GM12878 (cell line): ENCODE measurements at regions not wholly inside any gene's neighbourhood (a gene's known extent, or its start where the extent isn't known, plus 50 kb on each side); places are given as distances from the start of the nearest gene placed in this dataset.

Experiments used
- ATAC-seq: fragments of 200-7000 bp; cut with Tn5 transposase; 3 replicates; pipeline ENCODE4 v1.9.1; 2020; ENCODE audit warnings: mild to moderate bottlenecking, moderate library complexity
- BruUV-seq: library from RNA; stranded (reverse); fragments of 400-500 nt; replicated peaks from 2 replicates; lab custom pipeline; 2021; lab: Mats Ljungman, UMichigan
- CTCF ChIA-PET: fragments of 300-600 bp; sonication (Branson Sonifier 250); formaldehyde crosslinking; extraction: SDS; loops from one replicate; lab custom pipeline; 2021; ENCODE audit warnings: inconsistent platforms; lab: Yijun Ruan, JAX
- POLR2A ChIA-PET: fragments of 350-600 bp; formaldehyde crosslinking; extraction: SDS; loops from one replicate; lab custom pipeline; 2021; ENCODE audit warnings: inconsistent platforms; lab: Charles Lee
- RAD21 ChIA-PET: fragments of 300-600 bp; sonication (Branson Sonifier 250); formaldehyde crosslinking; loops from one replicate; lab custom pipeline; 2023; ENCODE audit warnings: antibody characterized with exemption; ENCODE audit not compliant: unreplicated experiment; lab: Charles Lee
- SMC1A ChIA-PET: fragments of 300-600 bp; sonication (Branson Sonifier 250); formaldehyde crosslinking; loops from one replicate; lab custom pipeline; 2023; ENCODE audit not compliant: unreplicated experiment, uncharacterized antibody; lab: Charles Lee
- DNase-seq: peaks from one replicate; pipeline ENCODE4 v3.0.0-alpha.2; 2011; ENCODE audit warnings: low read depth, low spot score
- FAIRE-seq: peaks from 3 replicates; lab custom pipeline; 2011; peaks lifted over from hg19 to GRCh38; lab: Jason Lieb, UNC
- H2AFZ ChIP-seq: 2 replicates; pipeline ENCODE4 v1.6.0; 2011; ENCODE audit warnings: low read depth, low read length, control low read depth; ENCODE audit not compliant: control insufficient read depth
- H3K27ac ChIP-seq: 2 replicates; pipeline ENCODE4 v1.5.1; 2011; ENCODE audit warnings: control low read depth; ENCODE audit not compliant: control insufficient read depth, insufficient read depth
- H3K27me3 ChIP-seq, 2 experiments: replicated peaks in 1 of 2; 2 replicates each; pipeline versions ENCODE4 v1.6.0 to v1.6.1; 2011; ENCODE audit warnings: low read length in 1 of 2; ENCODE audit not compliant: control insufficient read depth in 2 of 2, insufficient read depth in 2 of 2
- H3K36me3 ChIP-seq, 2 experiments: 2 replicates each; pipeline ENCODE4 v1.5.1; 2011; ENCODE audit warnings: low read length in 1 of 2; ENCODE audit not compliant: control insufficient read depth in 2 of 2, insufficient read depth in 2 of 2
- H3K4me1 ChIP-seq: 2 replicates; pipeline ENCODE4 v1.6.1; 2011; ENCODE audit warnings: mild to moderate bottlenecking, low read length, moderate library complexity, mixed read lengths; ENCODE audit not compliant: control insufficient read depth, insufficient read depth
- H3K4me2 ChIP-seq: 2 replicates; pipeline ENCODE4 v1.6.0; 2011; ENCODE audit warnings: control low read depth; ENCODE audit not compliant: control insufficient read depth, insufficient read depth
- H3K4me3 ChIP-seq: fragments of 200-600 bp; sonication (generic); 2 replicates; pipeline ENCODE4 v1.5.1; 2016
- H3K79me2 ChIP-seq: 2 replicates; pipeline ENCODE4 v1.6.0; 2011; ENCODE audit warnings: low read length; ENCODE audit not compliant: control insufficient read depth, insufficient read depth
- H3K9ac ChIP-seq: 2 replicates; pipeline ENCODE4 v1.8.0; 2011; ENCODE audit warnings: low read length, control low read depth, mixed read lengths; ENCODE audit not compliant: control insufficient read depth, insufficient read depth
- H3K9me3 ChIP-seq: replicated peaks from 3 replicates; pipeline ENCODE4 v1.5.1; 2011; ENCODE audit warnings: mild to moderate bottlenecking, low read length; ENCODE audit not compliant: control insufficient read depth, insufficient read depth
- H4K20me1 ChIP-seq: 2 replicates; pipeline ENCODE4 v1.6.0; 2011; ENCODE audit not compliant: control insufficient read depth, insufficient read depth
- BRCA1 ChIP-seq: IDR thresholded peaks from 2 replicates; pipeline ENCODE4 v1.6.1; 2011; ENCODE audit warnings: low read depth, low read length, improper control_type of control experiment
- IKZF1 ChIP-seq: fragments of 450-650 bp; conservative IDR thresholded peaks from 2 replicates; pipeline ENCODE4 v1.6.1; 2017; ENCODE audit warnings: antibody characterized with exemption, mild to moderate bottlenecking
- IRF3 ChIP-seq: fragments of 450-650 bp; IDR thresholded peaks from 2 replicates; pipeline ENCODE4 v1.6.1; 2014; ENCODE audit warnings: mild to moderate bottlenecking
- KDM1A ChIP-seq: fragments of 200-600 bp; sonication (generic); IDR thresholded peaks from 2 replicates; pipeline ENCODE4 v1.6.1; 2016; ENCODE audit warnings: borderline replicate concordance
- MLLT1 ChIP-seq: fragments of 450-650 bp; IDR thresholded peaks from 2 replicates; pipeline ENCODE4 v1.6.1; 2016; ENCODE audit warnings: mild to moderate bottlenecking
- NFYB ChIP-seq: IDR thresholded peaks from 2 replicates; pipeline ENCODE4 v1.6.1; 2011; ENCODE audit warnings: low read depth, mild to moderate bottlenecking, low read length, improper control_type of control experiment, moderate library complexity; ENCODE audit not compliant: insufficient read depth
- RAD51 ChIP-seq: fragments of 450-650 bp; IDR thresholded peaks from 2 replicates; pipeline ENCODE4 v1.6.1; 2016; ENCODE audit warnings: moderate library complexity, mild to moderate bottlenecking, inconsistent platforms
- RELB ChIP-seq: fragments of 450-650 bp; IDR thresholded peaks from 2 replicates; pipeline ENCODE4 v1.6.1; 2017; ENCODE audit warnings: low read depth, mild to moderate bottlenecking, moderate library complexity
- SMAD5 ChIP-seq: IDR thresholded peaks from 2 replicates; pipeline ENCODE4 v1.6.1; 2016; ENCODE audit warnings: antibody characterized with exemption, low read depth
- SMARCA5 ChIP-seq: fragments of 450-650 bp; IDR thresholded peaks from 2 replicates; pipeline ENCODE4 v1.6.1; 2017; ENCODE audit warnings: mild to moderate bottlenecking
- SPI1 ChIP-seq: IDR thresholded peaks from 2 replicates; pipeline ENCODE4 v1.6.1; 2011; ENCODE audit warnings: low read depth, mild to moderate bottlenecking, low read length, moderate library complexity, borderline replicate concordance; ENCODE audit not compliant: insufficient read depth
- ZZZ3 ChIP-seq: IDR thresholded peaks from 2 replicates; pipeline ENCODE4 v1.6.1; 2011; ENCODE audit warnings: low read depth; ENCODE audit not compliant: control insufficient read depth, insufficient read length
- WGBS: methylation state at CpG from one replicate; pipeline ENCODE4 v1.1.6; 2016; ENCODE audit warnings: low lambda C conversion rate; ENCODE audit not compliant: insufficient replicate concordance, insufficient coverage; ENCODE audit errors: missing lambda C conversion rate; 5-methylcytosine and 5-hydroxymethylcytosine counted together
- in situ Hi-C: fragments of 300-500 bp; cut with MboI; formaldehyde crosslinking; loops from 9 replicates; pipeline ENCODE4 v1.14.3; 2018; ENCODE audit warnings: mixed read lengths
- intact Hi-C: fragments of 100-400 bp; cut with micrococcal nuclease; formaldehyde crosslinking; loops from one replicate; pipeline ENCODE4 v1.14.2; 2022; ENCODE audit not compliant: unreplicated experiment
- TF ChIP-seq, protein P1 (sequence below): fragments of 150-350 bp; IDR thresholded peaks from 2 replicates; pipeline ENCODE4 v1.6.1; 2016; ENCODE audit warnings: low read depth, low read length
- TF ChIP-seq, protein P2 (sequence below): IDR thresholded peaks from 2 replicates; pipeline ENCODE4 v1.6.1; 2011; ENCODE audit warnings: low read depth, mild to moderate bottlenecking, low read length, moderate library complexity, borderline replicate concordance; ENCODE audit errors: extremely low read depth
- TF ChIP-seq, protein P3 (sequence below): fragments of 450-650 bp; IDR thresholded peaks from 2 replicates; pipeline ENCODE4 v1.6.1; 2017; ENCODE audit warnings: mild to moderate bottlenecking, low read depth, inconsistent platforms; ENCODE audit not compliant: poor library complexity, severe bottlenecking

DNA sequence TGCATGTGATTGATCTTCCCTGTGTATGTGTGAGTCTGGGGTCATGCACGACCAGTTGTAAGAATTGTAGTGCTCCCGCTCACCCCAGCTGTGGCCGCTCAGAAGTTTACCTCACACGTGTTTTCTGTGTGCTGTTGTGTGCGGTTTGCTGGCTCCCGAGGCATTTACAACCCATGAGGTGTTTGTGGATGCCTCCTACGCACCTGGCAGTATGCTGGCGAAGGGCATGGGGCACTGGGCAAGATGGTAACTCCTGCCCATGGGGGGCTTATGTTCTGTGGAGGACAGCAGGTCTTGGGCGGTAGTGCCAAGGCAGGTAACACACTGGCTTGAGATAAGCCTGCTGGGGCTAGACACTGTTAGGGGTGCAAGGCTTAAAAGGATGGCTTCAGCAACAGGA lies 102.6 kb upstream of the HS6ST1 start:
- Histone ChIP-seq H4K20me1 (no peaks in the 10 kb centered on the region), H3K27ac (no peak overlapping the region), H3K4me1 (no peaks in the 10 kb centered on the region), H3K36me3 (no peaks in the 10 kb centered on the region), H3K79me2 (no peaks in the 10 kb centered on the region), H3K9ac (no peak overlapping the region), H3K27me3 (peaks cover 0 to 4% of the 10 kb centered on the region in 2 experiments; a peak in 2 of 4 replicates), H3K4me2 (no peak overlapping the region), H3K9me3 (no peaks in the 10 kb centered on the region), H2AFZ (no peak overlapping the region), H3K4me3 (no peak overlapping the region)
- SMC1A ChIA-PET: no interaction called here
- WGBS: 35% methylated on average over 9 of the region's 9 CpGs
- RAD21 ChIA-PET: no interaction called here
- intact Hi-C loops (no loop called here), in situ Hi-C loops (no loop called here)
- DNase-seq (no peak), FAIRE-seq (no peak), ATAC-seq (no peak)
- POLR2A ChIA-PET: no interaction called here
- no TSS peak for BruUV-seq
- CTCF ChIA-PET: no interaction called here
- TF ChIP-seq, protein P1, sequence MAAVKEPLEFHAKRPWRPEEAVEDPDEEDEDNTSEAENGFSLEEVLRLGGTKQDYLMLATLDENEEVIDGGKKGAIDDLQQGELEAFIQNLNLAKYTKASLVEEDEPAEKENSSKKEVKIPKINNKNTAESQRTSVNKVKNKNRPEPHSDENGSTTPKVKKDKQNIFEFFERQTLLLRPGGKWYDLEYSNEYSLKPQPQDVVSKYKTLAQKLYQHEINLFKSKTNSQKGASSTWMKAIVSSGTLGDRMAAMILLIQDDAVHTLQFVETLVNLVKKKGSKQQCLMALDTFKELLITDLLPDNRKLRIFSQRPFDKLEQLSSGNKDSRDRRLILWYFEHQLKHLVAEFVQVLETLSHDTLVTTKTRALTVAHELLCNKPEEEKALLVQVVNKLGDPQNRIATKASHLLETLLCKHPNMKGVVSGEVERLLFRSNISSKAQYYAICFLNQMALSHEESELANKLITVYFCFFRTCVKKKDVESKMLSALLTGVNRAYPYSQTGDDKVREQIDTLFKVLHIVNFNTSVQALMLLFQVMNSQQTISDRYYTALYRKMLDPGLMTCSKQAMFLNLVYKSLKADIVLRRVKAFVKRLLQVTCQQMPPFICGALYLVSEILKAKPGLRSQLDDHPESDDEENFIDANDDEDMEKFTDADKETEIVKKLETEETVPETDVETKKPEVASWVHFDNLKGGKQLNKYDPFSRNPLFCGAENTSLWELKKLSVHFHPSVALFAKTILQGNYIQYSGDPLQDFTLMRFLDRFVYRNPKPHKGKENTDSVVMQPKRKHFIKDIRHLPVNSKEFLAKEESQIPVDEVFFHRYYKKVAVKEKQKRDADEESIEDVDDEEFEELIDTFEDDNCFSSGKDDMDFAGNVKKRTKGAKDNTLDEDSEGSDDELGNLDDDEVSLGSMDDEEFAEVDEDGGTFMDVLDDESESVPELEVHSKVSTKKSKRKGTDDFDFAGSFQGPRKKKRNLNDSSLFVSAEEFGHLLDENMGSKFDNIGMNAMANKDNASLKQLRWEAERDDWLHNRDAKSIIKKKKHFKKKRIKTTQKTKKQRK: no peak
- TF ChIP-seq KDM1A: no peak
- no peak for TF ChIP-seq IKZF1
- no peak for TF ChIP-seq ZZZ3
- TF ChIP-seq NFYB: no peak
- no peak for TF ChIP-seq SPI1
- TF ChIP-seq, protein P2, sequence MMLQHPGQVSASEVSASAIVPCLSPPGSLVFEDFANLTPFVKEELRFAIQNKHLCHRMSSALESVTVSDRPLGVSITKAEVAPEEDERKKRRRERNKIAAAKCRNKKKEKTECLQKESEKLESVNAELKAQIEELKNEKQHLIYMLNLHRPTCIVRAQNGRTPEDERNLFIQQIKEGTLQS: no peak
- no peak for TF ChIP-seq RELB
- TF ChIP-seq SMAD5: no peak
- TF ChIP-seq RAD51: no peak
- no peak for TF ChIP-seq MLLT1
- no peak for TF ChIP-seq BRCA1
- TF ChIP-seq, protein P3, sequence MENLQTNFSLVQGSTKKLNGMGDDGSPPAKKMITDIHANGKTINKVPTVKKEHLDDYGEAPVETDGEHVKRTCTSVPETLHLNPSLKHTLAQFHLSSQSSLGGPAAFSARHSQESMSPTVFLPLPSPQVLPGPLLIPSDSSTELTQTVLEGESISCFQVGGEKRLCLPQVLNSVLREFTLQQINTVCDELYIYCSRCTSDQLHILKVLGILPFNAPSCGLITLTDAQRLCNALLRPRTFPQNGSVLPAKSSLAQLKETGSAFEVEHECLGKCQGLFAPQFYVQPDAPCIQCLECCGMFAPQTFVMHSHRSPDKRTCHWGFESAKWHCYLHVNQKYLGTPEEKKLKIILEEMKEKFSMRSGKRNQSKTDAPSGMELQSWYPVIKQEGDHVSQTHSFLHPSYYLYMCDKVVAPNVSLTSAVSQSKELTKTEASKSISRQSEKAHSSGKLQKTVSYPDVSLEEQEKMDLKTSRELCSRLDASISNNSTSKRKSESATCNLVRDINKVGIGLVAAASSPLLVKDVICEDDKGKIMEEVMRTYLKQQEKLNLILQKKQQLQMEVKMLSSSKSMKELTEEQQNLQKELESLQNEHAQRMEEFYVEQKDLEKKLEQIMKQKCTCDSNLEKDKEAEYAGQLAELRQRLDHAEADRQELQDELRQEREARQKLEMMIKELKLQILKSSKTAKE: no peak
- no peak for TF ChIP-seq SMARCA5
- TF ChIP-seq IRF3: no peak
